ENCODE measurements at regions not wholly inside any gene's neighbourhood (a gene's known extent, or its start where the extent isn't known, plus 50 kb on each side); places are given as distances from the start of the nearest gene placed in this dataset.

- TF ChIP-seq CTCF (IDR thresholded peaks at IDR 0.05) (no peak), POLR2A (IDR thresholded peaks at IDR 0.05) (no peak)
Observed at GRCh38 chr5:144024090-144024489, 146.4 kb downstream of the YIPF5 start.
